ENCODE measurements at regions not wholly inside any gene's neighbourhood (a gene's known extent, or its start where the extent isn't known, plus 50 kb on each side); places are given as distances from the start of the nearest gene placed in this dataset.

GRCh38 chrX:124524852-124525251 is 178.5 kb downstream of the SH2D1A start:
- no peak for DNase-seq (ENCODE audit: low spot score)

- DNase-seq (ENCODE audit: low spot score), result no peak
Measured at GRCh38 chrX:124529786-124530185, 183.4 kb downstream of the SH2D1A start.

- DNase-seq (ENCODE audit: low spot score), result no peak
Measured at GRCh38 chrX:124530803-124531202, 184.4 kb downstream of the SH2D1A start.

GRCh38 chrX:124534536-124534935 is 188.2 kb downstream of the SH2D1A start:
- DNase-seq (ENCODE audit: low spot score), result no peak

GRCh38 chrX:124540474-124540873 is 194.1 kb downstream of the SH2D1A start:
- DNase-seq (ENCODE audit: low spot score), result no peak

GRCh38 chrX:124548571-124548970 is 202.2 kb downstream of the SH2D1A start:
- no peak for DNase-seq (ENCODE audit: low spot score)

DNA sequence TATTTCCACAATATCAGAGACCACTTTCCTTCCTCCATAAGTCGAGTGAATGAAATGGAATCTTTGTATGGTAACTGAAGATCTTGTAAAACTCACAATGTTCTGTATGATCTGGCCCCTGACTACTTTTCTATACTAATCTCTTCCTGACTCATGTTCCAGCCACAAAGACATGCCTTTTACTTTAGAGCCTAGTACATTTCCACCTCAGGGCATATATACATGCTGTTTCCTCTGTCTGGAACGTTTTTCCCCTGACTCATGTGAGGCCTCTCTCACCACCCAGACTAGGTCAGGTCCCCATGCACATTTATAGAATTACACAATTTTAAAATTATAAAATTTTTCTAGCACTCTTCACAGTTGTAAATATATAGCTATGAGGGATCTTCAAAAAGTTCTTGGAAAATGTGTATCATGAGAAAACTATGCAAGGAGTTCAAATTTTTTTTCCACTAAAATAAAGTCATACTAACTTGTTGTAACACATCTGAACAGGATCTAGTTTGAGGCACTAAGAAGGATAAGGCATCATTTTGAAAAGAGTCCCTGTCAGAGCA is 208.8 kb downstream of the SH2D1A start:
- peak; percentile 14 for DNase-seq (ENCODE audit: low spot score)

DNA sequence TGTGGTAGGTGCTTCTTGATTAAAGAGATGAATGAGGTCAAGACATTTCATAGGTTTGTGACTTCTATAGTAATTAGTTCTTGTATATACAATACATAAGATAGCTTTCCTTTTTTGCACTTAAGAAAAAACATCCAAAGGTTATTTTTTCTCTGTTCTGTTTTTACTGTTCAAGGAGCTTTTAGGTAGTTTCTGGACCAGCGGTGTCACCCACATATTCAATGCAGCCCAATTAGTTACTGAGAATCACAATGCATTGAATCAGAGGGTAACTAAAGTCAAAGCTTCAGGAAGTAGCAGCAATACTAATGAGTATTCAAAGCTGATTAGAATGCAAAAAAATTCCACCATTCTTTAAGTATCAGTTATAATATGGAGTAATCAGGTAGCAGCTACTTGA is 211.6 kb downstream of the SH2D1A start:
- no peak for DNase-seq (ENCODE audit: low spot score)

GRCh38 chrX:124573468-124573867 is 227.1 kb downstream of the SH2D1A start:
- DNase-seq (ENCODE audit: low spot score), result no peak

GRCh38 chrX:124592744-124593143 is 246.4 kb downstream of the SH2D1A start:
- no peak for DNase-seq (ENCODE audit: low spot score)

DNA sequence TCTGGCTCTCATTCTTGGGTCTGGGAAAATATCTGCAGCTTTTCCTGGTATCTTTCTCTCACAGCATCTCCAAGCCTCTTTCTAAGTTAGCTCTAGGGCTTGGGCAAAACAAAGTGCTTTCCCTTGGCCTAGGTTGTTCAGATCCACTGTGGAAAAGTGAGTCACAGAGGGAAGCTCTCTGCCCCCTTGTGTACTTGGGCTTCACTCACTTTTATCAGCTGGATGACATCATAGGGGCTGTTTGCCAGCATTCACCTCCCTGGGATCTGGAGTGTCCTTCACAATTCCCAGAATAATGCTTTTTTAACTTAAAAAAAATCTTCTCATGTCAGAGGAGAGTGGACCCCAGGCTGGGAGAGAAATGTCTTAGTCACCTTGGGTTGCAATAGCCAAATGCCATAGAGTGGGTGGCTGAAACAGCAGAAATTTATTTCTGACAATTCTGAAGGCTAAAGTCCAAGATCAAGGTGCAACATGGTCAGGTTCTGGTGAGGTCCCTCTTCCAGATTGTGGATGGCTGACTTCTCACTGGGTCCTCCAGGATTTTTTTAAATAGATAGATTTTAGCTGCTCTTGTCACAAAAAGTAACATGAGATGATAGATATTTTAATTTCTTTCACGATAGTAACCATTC is 247.8 kb downstream of the SH2D1A start:
- no peak for DNase-seq (ENCODE audit: low spot score)

- DNase-seq (ENCODE audit: low spot score), result no peak
Measured at GRCh38 chrX:124605511-124605910, 259.1 kb downstream of the SH2D1A start.

GRCh38 chrX:124606724-124607123 is 260.4 kb downstream of the SH2D1A start:
- no peak for DNase-seq (ENCODE audit: low spot score)

GRCh38 chrX:124619710-124620109 is 273.3 kb downstream of the SH2D1A start:
- no peak for DNase-seq (ENCODE audit: low spot score)

DNA sequence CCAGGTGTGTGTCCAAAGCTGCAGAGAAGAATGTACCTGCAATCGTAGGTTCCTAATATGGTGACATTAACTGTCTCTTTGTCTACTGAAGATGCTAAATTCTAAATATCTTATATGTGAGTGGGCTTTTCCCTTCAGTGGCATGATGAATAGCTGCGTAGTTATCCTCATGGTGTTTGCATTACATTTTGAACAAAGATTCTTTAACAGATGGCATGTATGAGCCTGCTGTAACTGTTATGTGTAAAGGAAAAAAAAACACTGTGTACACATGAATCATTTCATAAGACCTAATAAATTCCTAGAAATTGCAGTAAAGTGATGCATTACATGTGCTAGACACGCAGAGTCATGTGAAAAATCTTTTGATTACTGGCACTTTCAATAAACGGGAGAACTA is 288.0 kb downstream of the SH2D1A start:
- no peak for DNase-seq (ENCODE audit: low spot score)

DNA sequence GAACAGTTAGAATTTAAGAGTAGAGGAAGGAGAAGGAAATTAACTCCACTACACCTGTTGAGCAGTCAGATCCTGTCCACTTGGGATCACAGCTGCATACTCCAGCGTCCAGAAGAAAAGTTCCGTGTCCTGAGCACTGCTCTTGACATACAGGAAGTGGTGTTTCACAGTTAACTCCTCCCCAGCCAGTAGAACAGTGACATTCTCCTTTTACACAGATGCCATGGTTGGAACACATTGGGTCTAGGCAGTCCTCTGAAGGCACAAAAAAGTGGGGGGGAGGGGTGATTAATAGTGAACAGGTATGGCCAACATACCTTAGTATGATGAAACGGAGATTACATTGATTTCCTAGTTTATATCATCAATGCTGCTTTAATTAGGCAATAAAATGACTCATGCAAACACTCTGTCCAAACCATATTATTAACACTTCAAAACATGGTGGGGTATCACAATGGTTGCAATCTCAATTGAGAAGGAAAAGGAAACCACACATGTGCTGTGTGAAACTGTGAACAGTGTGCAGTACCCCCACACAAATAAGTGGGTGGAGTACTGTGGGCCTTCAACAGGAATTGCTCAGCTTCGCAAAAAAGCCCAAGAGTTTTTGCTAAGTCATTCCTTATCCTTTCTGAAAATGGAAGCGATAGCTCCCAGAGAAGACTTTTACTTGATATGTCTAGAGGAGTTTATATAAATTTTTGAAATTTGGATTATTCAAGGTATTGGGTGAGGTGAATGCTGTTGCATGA is 295.6 kb downstream of the SH2D1A start:
- no peak for DNase-seq (ENCODE audit: low spot score)

GRCh38 chrX:124646403-124646802 is 300.0 kb downstream of the SH2D1A start:
- no peak for DNase-seq (ENCODE audit: low spot score)

DNA sequence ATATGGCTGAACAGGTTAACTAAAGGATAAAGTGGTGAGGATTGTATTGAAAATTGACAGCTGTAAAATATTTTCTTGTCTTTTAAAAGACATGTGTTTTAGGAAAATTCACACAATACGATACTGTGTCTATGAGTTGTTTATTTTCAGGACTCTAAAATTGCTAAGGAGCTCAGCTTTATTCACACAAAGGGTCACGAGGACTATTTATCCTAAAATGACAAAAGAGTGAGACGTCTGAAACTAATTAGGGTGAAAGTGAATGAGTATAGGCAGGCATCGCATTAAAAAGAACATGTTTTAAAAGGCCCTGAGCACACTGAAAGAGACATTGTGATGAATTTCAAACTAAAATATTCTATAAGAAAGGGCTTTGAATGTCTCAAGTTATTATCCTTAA is 304.7 kb downstream of the SH2D1A start:
- no peak for DNase-seq (ENCODE audit: low spot score)

GRCh38 chrX:124665621-124666400 is 319.4 kb downstream of the SH2D1A start:
- no peak for DNase-seq (ENCODE audit: low spot score)

- DNase-seq (ENCODE audit: low spot score), result no peak
Measured at GRCh38 chrX:124679199-124679598, 332.8 kb downstream of the SH2D1A start.

DNA sequence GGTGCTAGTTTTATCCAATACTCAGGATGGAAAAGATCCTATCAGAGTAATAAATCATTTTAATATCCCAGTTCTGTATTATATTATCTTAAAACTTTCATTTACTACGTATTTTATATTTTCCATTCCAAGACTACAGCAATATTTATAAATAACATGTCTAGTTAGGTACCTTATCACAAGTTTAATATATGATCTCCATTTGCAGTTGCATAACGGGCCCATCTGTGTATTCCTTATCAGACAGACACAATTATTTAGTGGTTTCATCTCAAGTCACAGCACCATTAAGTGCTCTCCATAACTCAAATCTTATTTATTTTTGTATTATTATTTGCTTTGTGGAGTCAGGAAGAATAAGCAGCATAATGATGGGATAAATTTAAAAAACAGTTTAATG is 333.9 kb downstream of the SH2D1A start:
- no peak for DNase-seq (ENCODE audit: low spot score)

DNA sequence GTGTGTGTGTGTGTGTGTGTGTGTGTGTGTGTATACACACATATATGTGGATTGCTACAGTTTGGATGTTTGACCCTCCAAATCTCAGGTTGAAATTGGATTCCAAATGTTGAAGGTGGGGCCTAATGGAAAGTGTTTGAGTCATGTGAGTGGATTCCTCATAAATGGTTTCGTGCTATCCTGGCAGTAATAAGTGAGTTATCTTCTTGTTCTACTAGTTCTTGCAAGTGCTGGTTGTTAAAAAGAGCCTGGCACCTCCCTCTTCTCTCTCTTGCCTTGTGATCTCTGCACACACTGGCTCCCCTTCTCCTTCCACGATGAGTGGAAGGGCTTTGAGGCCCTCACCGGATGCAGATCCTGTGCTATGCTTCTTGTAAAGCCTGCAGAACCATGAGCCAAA is 344.1 kb downstream of the SH2D1A start:
- DNase-seq (ENCODE audit: low spot score), result no peak

DNA sequence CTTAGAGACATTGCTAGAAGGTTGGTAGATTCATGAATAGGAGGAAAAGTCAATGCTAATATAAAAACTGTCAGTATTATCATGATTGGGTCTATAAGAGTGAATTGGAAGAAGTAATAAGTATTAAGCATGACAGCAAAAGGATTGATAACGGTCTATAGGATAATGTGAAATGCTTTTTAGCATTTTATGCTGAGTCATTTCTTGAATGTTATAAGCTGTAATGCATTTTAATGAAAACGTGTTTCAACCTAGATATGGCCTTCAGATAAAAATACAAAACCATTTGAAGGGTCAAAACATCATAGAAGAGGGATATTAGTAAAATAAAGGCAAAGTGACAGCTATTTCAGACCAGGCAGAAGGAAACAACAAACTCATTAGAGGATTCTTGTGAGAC is 353.5 kb downstream of the SH2D1A start:
- no peak for DNase-seq (ENCODE audit: low spot score)

All from RKO (cell line).